ENCODE measurements at regions not wholly inside any gene's neighbourhood (a gene's known extent, or its start where the extent isn't known, plus 50 kb on each side); places are given as distances from the start of the nearest gene placed in this dataset.

DNA sequence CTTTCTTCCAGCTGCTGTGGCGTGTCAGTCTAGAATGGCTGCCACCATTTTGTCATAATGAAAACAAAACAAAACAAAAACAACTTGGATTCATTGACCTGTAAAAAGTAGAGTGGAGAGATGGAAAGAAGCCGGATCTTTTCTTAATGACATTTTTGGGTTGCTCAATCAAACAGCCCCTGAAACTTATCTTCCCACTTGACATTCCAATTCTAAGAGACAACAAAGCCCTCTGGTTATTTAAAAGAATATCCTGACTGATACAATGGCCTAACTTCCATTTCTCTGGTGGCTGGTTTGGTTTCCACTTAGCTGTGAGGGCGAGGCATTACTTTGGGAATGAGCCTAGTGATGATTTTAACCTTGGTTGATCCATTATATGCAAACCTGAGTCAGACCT lies 123.7 kb downstream of the AQP4 start:
- DNase-seq (ENCODE audit: low spot score) = no peak
- WGBS (ENCODE audit: low lambda C conversion rate, missing lambda C conversion rate) = 91% methylated on average over 3 of the region's 3 CpGs
- Histone ChIP-seq H3K79me2 (no peaks in the 10 kb centered on the region), H3K27ac (no peak overlapping the region), H2AFZ (no peak overlapping the region), H3K27me3 (no peaks in the 10 kb centered on the region), H3K36me3 (replicated peaks; ENCODE audit: insufficient read depth, low read depth) (no peaks in the 10 kb centered on the region), H3K4me3 (no peak overlapping the region), H3K4me2 (no peak overlapping the region), H4K20me1 (ENCODE audit: insufficient read depth, poor library complexity, severe bottlenecking) (no peaks in the 10 kb centered on the region), H3K4me1 (ENCODE audit: insufficient read depth) (peaks cover 5% of the 10 kb centered on the region), H3K9me3 (ENCODE audit: low read depth) (no peaks in the 10 kb centered on the region), H3K9me2 (replicated peaks; ENCODE audit: insufficient read depth) (no peaks in the 10 kb centered on the region)
- TF ChIP-seq EZH2 (IDR thresholded peaks at IDR 0.05; ENCODE audit: borderline replicate concordance) (no peak), EZH2phosphoT487 (IDR thresholded peaks at IDR 0.05; ENCODE audit: low read depth, severe bottlenecking, unreplicated experiment) (no peak)
- TF ChIP-seq, protein P1, sequence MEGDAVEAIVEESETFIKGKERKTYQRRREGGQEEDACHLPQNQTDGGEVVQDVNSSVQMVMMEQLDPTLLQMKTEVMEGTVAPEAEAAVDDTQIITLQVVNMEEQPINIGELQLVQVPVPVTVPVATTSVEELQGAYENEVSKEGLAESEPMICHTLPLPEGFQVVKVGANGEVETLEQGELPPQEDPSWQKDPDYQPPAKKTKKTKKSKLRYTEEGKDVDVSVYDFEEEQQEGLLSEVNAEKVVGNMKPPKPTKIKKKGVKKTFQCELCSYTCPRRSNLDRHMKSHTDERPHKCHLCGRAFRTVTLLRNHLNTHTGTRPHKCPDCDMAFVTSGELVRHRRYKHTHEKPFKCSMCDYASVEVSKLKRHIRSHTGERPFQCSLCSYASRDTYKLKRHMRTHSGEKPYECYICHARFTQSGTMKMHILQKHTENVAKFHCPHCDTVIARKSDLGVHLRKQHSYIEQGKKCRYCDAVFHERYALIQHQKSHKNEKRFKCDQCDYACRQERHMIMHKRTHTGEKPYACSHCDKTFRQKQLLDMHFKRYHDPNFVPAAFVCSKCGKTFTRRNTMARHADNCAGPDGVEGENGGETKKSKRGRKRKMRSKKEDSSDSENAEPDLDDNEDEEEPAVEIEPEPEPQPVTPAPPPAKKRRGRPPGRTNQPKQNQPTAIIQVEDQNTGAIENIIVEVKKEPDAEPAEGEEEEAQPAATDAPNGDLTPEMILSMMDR (IDR thresholded peaks at IDR 0.05; ENCODE audit: poor library complexity) = no peak

DNA sequence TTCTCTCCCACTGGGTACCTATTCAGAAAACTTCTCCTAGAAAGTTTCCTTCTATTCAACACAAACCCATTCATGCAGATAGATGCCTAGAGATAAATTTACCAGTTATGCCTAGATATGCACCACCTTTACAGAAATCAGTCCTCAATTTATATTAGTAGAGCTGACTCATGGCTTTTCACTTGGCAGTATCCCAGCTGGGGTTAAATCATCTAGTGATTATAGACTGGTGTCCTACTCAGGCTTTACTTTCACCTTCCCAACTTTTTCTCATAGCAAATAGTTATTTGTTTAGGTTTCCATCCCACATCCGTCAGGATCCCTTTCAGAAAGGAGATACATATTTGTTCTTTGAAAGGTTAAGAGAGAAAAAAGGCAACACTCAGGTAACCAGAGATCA lies 124.5 kb downstream of the AQP4 start:
- WGBS (ENCODE audit: low lambda C conversion rate, missing lambda C conversion rate) = 77% methylated on average over 1 of the region's 1 CpG
- H3K9me3 ChIP-seq (ENCODE audit: low read depth) = no peaks in the 10 kb centered on the region
- H3K4me1 ChIP-seq (ENCODE audit: insufficient read depth) = no peaks in the 10 kb centered on the region
- no peak overlapping the region for H3K4me3 ChIP-seq
- no peaks in the 10 kb centered on the region for H3K27me3 ChIP-seq
- H3K9me2 ChIP-seq (replicated peaks; ENCODE audit: insufficient read depth) = no peaks in the 10 kb centered on the region
- no peaks in the 10 kb centered on the region for H4K20me1 ChIP-seq (ENCODE audit: insufficient read depth, poor library complexity, severe bottlenecking)
- H2AFZ ChIP-seq = no peak overlapping the region
- TF ChIP-seq, protein P1 (IDR thresholded peaks at IDR 0.05; ENCODE audit: poor library complexity) = no peak
- TF ChIP-seq EZH2phosphoT487 (IDR thresholded peaks at IDR 0.05; ENCODE audit: low read depth, severe bottlenecking, unreplicated experiment) (no peak), EZH2 (IDR thresholded peaks at IDR 0.05; ENCODE audit: borderline replicate concordance) (no peak)
- H3K4me2 ChIP-seq = no peak overlapping the region
- H3K79me2 ChIP-seq = no peaks in the 10 kb centered on the region
- H3K27ac ChIP-seq = no peak overlapping the region
- DNase-seq (ENCODE audit: low spot score) = no peak
- H3K36me3 ChIP-seq (replicated peaks; ENCODE audit: insufficient read depth, low read depth) = no peaks in the 10 kb centered on the region

DNA sequence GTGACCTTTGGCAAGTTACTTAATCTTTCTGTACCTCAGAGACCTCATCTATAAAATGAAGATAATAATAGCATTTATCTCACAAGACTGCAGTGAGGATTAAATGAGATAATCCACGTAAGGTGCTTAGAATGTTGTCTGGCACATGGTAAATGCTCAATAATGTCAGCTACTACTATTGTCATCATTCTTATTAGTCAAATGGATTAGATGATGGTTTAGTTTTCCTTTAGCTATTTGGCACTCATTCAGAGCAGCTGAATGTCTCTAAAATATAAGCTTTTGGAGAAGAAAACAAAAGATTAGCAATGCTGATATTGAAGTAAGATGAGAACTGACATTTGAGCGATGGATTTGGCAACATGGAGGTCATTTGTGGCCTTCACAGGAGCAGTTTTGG lies 125.1 kb downstream of the AQP4 start:
- no peak overlapping the region for H3K27ac ChIP-seq
- H3K9me2 ChIP-seq (replicated peaks; ENCODE audit: insufficient read depth) = no peaks in the 10 kb centered on the region
- H3K27me3 ChIP-seq = no peaks in the 10 kb centered on the region
- H3K36me3 ChIP-seq (replicated peaks; ENCODE audit: insufficient read depth, low read depth) = no peaks in the 10 kb centered on the region
- no peaks in the 10 kb centered on the region for H3K4me1 ChIP-seq (ENCODE audit: insufficient read depth)
- no peak for TF ChIP-seq EZH2phosphoT487 (IDR thresholded peaks at IDR 0.05; ENCODE audit: low read depth, severe bottlenecking, unreplicated experiment)
- H3K4me3 ChIP-seq = no peak overlapping the region
- H4K20me1 ChIP-seq (ENCODE audit: insufficient read depth, poor library complexity, severe bottlenecking) = no peaks in the 10 kb centered on the region
- H2AFZ ChIP-seq = no peak overlapping the region
- no peak for DNase-seq (ENCODE audit: low spot score)
- no peaks in the 10 kb centered on the region for H3K9me3 ChIP-seq (ENCODE audit: low read depth)
- 91% methylated on average over 2 of the region's 2 CpGs for WGBS (ENCODE audit: low lambda C conversion rate, missing lambda C conversion rate)
- H3K79me2 ChIP-seq = no peaks in the 10 kb centered on the region
- no peak overlapping the region for H3K4me2 ChIP-seq

DNA sequence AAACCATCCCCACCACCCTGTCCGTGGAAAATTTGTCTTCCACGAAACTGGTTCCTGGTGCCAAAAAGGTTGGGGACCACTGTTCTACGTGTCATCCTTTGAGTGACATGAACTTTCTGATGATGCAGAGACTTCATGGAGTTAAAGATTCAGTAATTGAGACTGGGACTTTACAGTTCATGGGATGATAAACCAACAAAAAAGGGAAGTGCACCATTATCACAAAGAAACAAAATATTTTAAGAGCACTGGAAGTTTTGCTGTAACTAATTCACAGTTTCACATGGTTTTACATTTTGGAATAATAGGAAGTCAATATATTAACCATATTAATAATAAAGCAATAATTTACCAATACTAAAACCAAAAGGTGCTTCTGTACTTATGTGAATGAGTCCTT lies 126.8 kb downstream of the AQP4 start:
- Histone ChIP-seq H3K36me3 (replicated peaks; ENCODE audit: insufficient read depth, low read depth) (no peaks in the 10 kb centered on the region), H3K79me2 (no peaks in the 10 kb centered on the region), H4K20me1 (ENCODE audit: insufficient read depth, poor library complexity, severe bottlenecking) (no peaks in the 10 kb centered on the region), H2AFZ (no peak overlapping the region), H3K27me3 (no peaks in the 10 kb centered on the region), H3K4me3 (no peak overlapping the region), H3K9me2 (replicated peaks; ENCODE audit: insufficient read depth) (no peaks in the 10 kb centered on the region), H3K4me1 (ENCODE audit: insufficient read depth) (no peaks in the 10 kb centered on the region), H3K9me3 (ENCODE audit: low read depth) (no peaks in the 10 kb centered on the region), H3K4me2 (no peak overlapping the region), H3K27ac (no peak overlapping the region)
- WGBS (ENCODE audit: low lambda C conversion rate, missing lambda C conversion rate) = 93% methylated on average over 3 of the region's 3 CpGs
- TF ChIP-seq EZH2phosphoT487 (IDR thresholded peaks at IDR 0.05; ENCODE audit: low read depth, severe bottlenecking, unreplicated experiment) (no peak), EZH2 (IDR thresholded peaks at IDR 0.05; ENCODE audit: borderline replicate concordance) (no peak)
- TF ChIP-seq, protein P1 (IDR thresholded peaks at IDR 0.05; ENCODE audit: poor library complexity) = no peak
- no peak for DNase-seq (ENCODE audit: low spot score)
